H9 (cell line): ENCODE measurements at regions not wholly inside any gene's neighbourhood (a gene's known extent, or its start where the extent isn't known, plus 50 kb on each side); places are given as distances from the start of the nearest gene placed in this dataset.

ENCODE experiments used
- DNase-seq: peaks from one replicate; pipeline ENCODE4 v3.0.0-alpha.2; 2017
- H2AFZ ChIP-seq: one replicate; pipeline ENCODE4 v1.6.1; 2013; ENCODE audit warnings: mild to moderate bottlenecking, low read length, control low read depth, moderate library complexity
- H2AK5ac ChIP-seq: 2 replicates; pipeline ENCODE4 v1.6.1; 2013; ENCODE audit warnings: low read length, control low read depth, mixed read lengths; ENCODE audit not compliant: insufficient read length
- H2BK120ac ChIP-seq: one replicate; pipeline ENCODE4 v1.6.1; 2013; ENCODE audit warnings: low read depth, mild to moderate bottlenecking, low read length, control low read depth, inconsistent platforms; ENCODE audit not compliant: poor library complexity, severe bottlenecking
- H2BK12ac ChIP-seq: 2 replicates; pipeline ENCODE4 v1.6.1; 2013; ENCODE audit warnings: low read length, control low read depth, mixed read lengths, low read depth; ENCODE audit not compliant: insufficient read length
- H2BK15ac ChIP-seq: 2 replicates; pipeline ENCODE4 v1.6.1; 2013; ENCODE audit warnings: low read depth, low read length, control low read depth
- H2BK20ac ChIP-seq: one replicate; pipeline ENCODE4 v1.6.1; 2013; ENCODE audit warnings: low read depth, mild to moderate bottlenecking, low read length, control low read depth, inconsistent platforms; ENCODE audit not compliant: poor library complexity, severe bottlenecking
- H2BK5ac ChIP-seq: 2 replicates; pipeline ENCODE4 v1.6.1; 2013; ENCODE audit warnings: low read length, control low read depth, mixed read lengths; ENCODE audit not compliant: insufficient read length
- H3K14ac ChIP-seq: 2 replicates; pipeline ENCODE4 v1.6.1; 2013; ENCODE audit warnings: low read length, control low read depth; ENCODE audit not compliant: insufficient read depth
- H3K18ac ChIP-seq: 2 replicates; pipeline ENCODE4 v1.6.1; 2013; ENCODE audit warnings: low read depth, mild to moderate bottlenecking, mixed read lengths, low read length, control low read depth; ENCODE audit not compliant: insufficient read length
- H3K23ac ChIP-seq: 2 replicates; pipeline ENCODE4 v1.6.1; 2013; ENCODE audit warnings: low read length, control low read depth, mixed read lengths, low read depth; ENCODE audit not compliant: insufficient read length
- H3K23me2 ChIP-seq: 2 replicates; pipeline ENCODE4 v1.6.1; 2013; ENCODE audit warnings: low read depth, mild to moderate bottlenecking, mixed read lengths, low read length, control low read depth; ENCODE audit not compliant: insufficient read length, poor library complexity, severe bottlenecking
- H3K27ac ChIP-seq: 2 replicates; pipeline ENCODE4 v1.5.1; 2013; ENCODE audit warnings: low read length, control low read depth, mixed read lengths, low read depth; ENCODE audit not compliant: insufficient read length
- H3K27me3 ChIP-seq: 2 replicates; pipeline ENCODE4 v1.6.1; 2013; ENCODE audit warnings: low read length, control low read depth, inconsistent platforms; ENCODE audit not compliant: insufficient read depth
- H3K4ac ChIP-seq: 2 replicates; pipeline ENCODE4 v1.6.1; 2013; ENCODE audit warnings: low read depth, mild to moderate bottlenecking, control low read depth, inconsistent platforms, low read length, moderate library complexity
- H3K4me1 ChIP-seq: 2 replicates; pipeline ENCODE4 v1.6.1; 2013; ENCODE audit warnings: low read length, control low read depth, inconsistent platforms; ENCODE audit not compliant: insufficient read depth
- H3K4me2 ChIP-seq: 2 replicates; pipeline ENCODE4 v1.6.1; 2013; ENCODE audit warnings: low read length, control low read depth, mixed read lengths; ENCODE audit not compliant: insufficient read length, insufficient read depth
- H3K56ac ChIP-seq: 2 replicates; pipeline ENCODE4 v1.6.1; 2013; ENCODE audit warnings: low read depth, mild to moderate bottlenecking, mixed read lengths, low read length, control low read depth; ENCODE audit not compliant: insufficient read length
- H3K79me1 ChIP-seq: 2 replicates; pipeline ENCODE4 v1.6.1; 2013; ENCODE audit warnings: low read depth, mild to moderate bottlenecking, moderate library complexity, low read length, control low read depth, inconsistent platforms; ENCODE audit not compliant: insufficient read depth, poor library complexity, severe bottlenecking
- H3K79me2 ChIP-seq: 2 replicates; pipeline ENCODE4 v1.6.1; 2013; ENCODE audit warnings: low read length, control low read depth, inconsistent platforms; ENCODE audit not compliant: insufficient read depth
- H3K9ac ChIP-seq: 2 replicates; pipeline ENCODE4 v1.6.1; 2013; ENCODE audit warnings: low read length, control low read depth, mixed read lengths; ENCODE audit not compliant: insufficient read length; ENCODE audit errors: extremely low read depth
- H3K9me3 ChIP-seq: one replicate; pipeline ENCODE4 v1.6.1; 2013; ENCODE audit warnings: low read depth, low read length, inconsistent platforms; ENCODE audit not compliant: control insufficient read depth
- H3T11ph ChIP-seq: one replicate; pipeline ENCODE4 v1.6.1; 2013; ENCODE audit warnings: mild to moderate bottlenecking, low read length, control low read depth, inconsistent platforms
- H4K20me1 ChIP-seq: one replicate; pipeline ENCODE4 v1.6.1; 2013; ENCODE audit not compliant: control insufficient read depth, insufficient read length, insufficient read depth
- H4K5ac ChIP-seq: 2 replicates; pipeline ENCODE4 v1.6.1; 2013; ENCODE audit warnings: low read depth, mild to moderate bottlenecking, mixed read lengths, low read length, control low read depth; ENCODE audit not compliant: insufficient read length
- H4K8ac ChIP-seq: replicated peaks from 2 replicates; pipeline ENCODE4 v1.6.1; 2013; ENCODE audit warnings: low read length, control low read depth, mixed read lengths, low read depth; ENCODE audit not compliant: insufficient read length
- H4K91ac ChIP-seq: 2 replicates; pipeline ENCODE4 v1.6.1; 2013; ENCODE audit warnings: low read depth, mild to moderate bottlenecking, moderate library complexity, mixed read lengths, low read length, control low read depth; ENCODE audit not compliant: insufficient read length
- H3K27ac Mint-ChIP-seq, 3 experiments: 2 replicates in 2 of 3; 3 replicates in 1 of 3; pipeline ENCODE4 v1.8.0; 2020 to 2021; ENCODE audit warnings: mixed read lengths in 3 of 3, mild to moderate bottlenecking in 1 of 3, moderate library complexity in 1 of 3
- H3K27me3 Mint-ChIP-seq: 2 replicates; pipeline ENCODE4 v1.8.0; 2021; ENCODE audit warnings: low read depth, mild to moderate bottlenecking, moderate library complexity, mixed read lengths
- H3K36me3 Mint-ChIP-seq, 3 experiments: 2 replicates in 2 of 3; 3 replicates in 1 of 3; pipeline ENCODE4 v1.8.0; 2020 to 2021; ENCODE audit warnings: low read depth in 3 of 3, mixed read lengths in 3 of 3; ENCODE audit not compliant: insufficient read depth in 1 of 3
- H3K4me1 Mint-ChIP-seq, 2 experiments: 2 replicates each; pipeline ENCODE4 v1.8.0; 2020; ENCODE audit warnings: mixed read lengths in 2 of 2
- H3K4me3 Mint-ChIP-seq, 2 experiments: 2 replicates in 1 of 2; 3 replicates in 1 of 2; pipeline ENCODE4 v1.8.0; 2020 to 2021; ENCODE audit warnings: mild to moderate bottlenecking in 2 of 2, mixed read lengths in 2 of 2, moderate library complexity in 1 of 2
- H3K9me3 Mint-ChIP-seq, 2 experiments: 2 replicates in 1 of 2; 3 replicates in 1 of 2; pipeline ENCODE4 v1.8.0; 2020; ENCODE audit warnings: mild to moderate bottlenecking in 2 of 2, mixed read lengths in 2 of 2, moderate library complexity in 1 of 2
- WGBS: extraction: QIAGEN DNeasy Blood & Tissue Kit; methylation state at CpG from one replicate; pipeline ENCODE4 v1.1.7; 2013; ENCODE audit warnings: missing lambda C conversion rate, low lambda C conversion rate, mixed read lengths; ENCODE audit not compliant: insufficient read length; ENCODE audit errors: extremely low coverage; 5-methylcytosine and 5-hydroxymethylcytosine counted together
- TF ChIP-seq, protein P1 (sequence below): fragments of 200-600 bp; sonication (generic); conservative IDR thresholded peaks from 3 replicates; pipeline ENCODE4 v1.8.0; 2021; ENCODE audit warnings: antibody characterized with exemption, mild to moderate bottlenecking

DNA sequence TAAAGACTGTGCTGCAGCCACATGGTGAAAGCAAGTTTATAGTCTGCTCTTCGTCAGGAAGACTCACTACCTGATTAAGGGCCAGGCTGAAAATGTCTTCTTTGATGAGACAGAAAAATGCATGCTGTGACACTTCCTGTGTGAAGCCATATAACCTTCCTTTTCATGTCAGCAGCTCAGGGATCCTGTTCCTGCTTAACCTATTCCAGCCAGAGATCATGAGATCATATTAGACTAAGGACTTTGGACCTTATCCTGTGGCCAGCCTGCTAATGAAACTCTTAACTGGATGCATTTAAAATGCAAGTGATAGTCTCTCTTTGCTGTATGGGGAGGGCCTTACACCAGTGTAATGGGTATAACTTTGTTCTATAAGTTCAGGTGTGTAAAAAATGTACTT, 165.2 kb downstream of the PTEN start:
- Histone ChIP-seq H2BK120ac (no peak overlapping the region), H2BK15ac (no peak overlapping the region), H3K23me2 (no peaks in the 10 kb centered on the region), H3K9ac (no peak overlapping the region), H2BK12ac (no peak overlapping the region), H2BK20ac (no peak overlapping the region), H3K14ac (no peak overlapping the region), H4K20me1 (no peaks in the 10 kb centered on the region), H4K8ac (no peak overlapping the region), H3T11ph (no peak overlapping the region), H3K18ac (no peak overlapping the region), H3K27ac (no peak overlapping the region), H2AFZ (no peak overlapping the region), H2AK5ac (no peak overlapping the region), H3K56ac (no peak overlapping the region), H4K91ac (no peak overlapping the region), H4K5ac (no peak overlapping the region), H3K4ac (no peak overlapping the region), H3K79me1 (no peaks in the 10 kb centered on the region), H3K23ac (no peak overlapping the region), H3K27me3 (no peaks in the 10 kb centered on the region), H3K4me1 (peaks cover 2% of the 10 kb centered on the region; the same call in 1 of the 2 replicates), H3K79me2 (no peaks in the 10 kb centered on the region), H3K4me2 (no peak overlapping the region), H2BK5ac (no peak overlapping the region), H3K9me3 (no peaks in the 10 kb centered on the region)
- no peak overlapping the region for H3K27ac Mint-ChIP-seq
- DNase-seq, result no peak
- TF ChIP-seq, protein P1, sequence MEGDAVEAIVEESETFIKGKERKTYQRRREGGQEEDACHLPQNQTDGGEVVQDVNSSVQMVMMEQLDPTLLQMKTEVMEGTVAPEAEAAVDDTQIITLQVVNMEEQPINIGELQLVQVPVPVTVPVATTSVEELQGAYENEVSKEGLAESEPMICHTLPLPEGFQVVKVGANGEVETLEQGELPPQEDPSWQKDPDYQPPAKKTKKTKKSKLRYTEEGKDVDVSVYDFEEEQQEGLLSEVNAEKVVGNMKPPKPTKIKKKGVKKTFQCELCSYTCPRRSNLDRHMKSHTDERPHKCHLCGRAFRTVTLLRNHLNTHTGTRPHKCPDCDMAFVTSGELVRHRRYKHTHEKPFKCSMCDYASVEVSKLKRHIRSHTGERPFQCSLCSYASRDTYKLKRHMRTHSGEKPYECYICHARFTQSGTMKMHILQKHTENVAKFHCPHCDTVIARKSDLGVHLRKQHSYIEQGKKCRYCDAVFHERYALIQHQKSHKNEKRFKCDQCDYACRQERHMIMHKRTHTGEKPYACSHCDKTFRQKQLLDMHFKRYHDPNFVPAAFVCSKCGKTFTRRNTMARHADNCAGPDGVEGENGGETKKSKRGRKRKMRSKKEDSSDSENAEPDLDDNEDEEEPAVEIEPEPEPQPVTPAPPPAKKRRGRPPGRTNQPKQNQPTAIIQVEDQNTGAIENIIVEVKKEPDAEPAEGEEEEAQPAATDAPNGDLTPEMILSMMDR, result no peak
- no peaks in the 10 kb centered on the region for H3K27me3 Mint-ChIP-seq
- peaks cover 0 to 7% of the 10 kb centered on the region in 2 experiments; a peak in 2 of 4 replicates for H3K4me1 Mint-ChIP-seq
- H3K36me3 Mint-ChIP-seq, result no peaks in the 10 kb centered on the region
- no peaks in the 10 kb centered on the region for H3K9me3 Mint-ChIP-seq
- no CpG with 5 or more reads among the region's 1 CpG for WGBS
- H3K4me3 Mint-ChIP-seq, result no peak overlapping the region
